NOMO-1 (cell line): ENCODE measurements at regions not wholly inside any gene's neighbourhood (a gene's known extent, or its start where the extent isn't known, plus 50 kb on each side); places are given as distances from the start of the nearest gene placed in this dataset.

Experiments used
- DNase-seq, 2 experiments: peaks; one replicate each; lab custom pipeline; 2025; ENCODE audit not compliant: unreplicated experiment in 2 of 2; lab: John Stamatoyannopoulos, UW

DNA sequence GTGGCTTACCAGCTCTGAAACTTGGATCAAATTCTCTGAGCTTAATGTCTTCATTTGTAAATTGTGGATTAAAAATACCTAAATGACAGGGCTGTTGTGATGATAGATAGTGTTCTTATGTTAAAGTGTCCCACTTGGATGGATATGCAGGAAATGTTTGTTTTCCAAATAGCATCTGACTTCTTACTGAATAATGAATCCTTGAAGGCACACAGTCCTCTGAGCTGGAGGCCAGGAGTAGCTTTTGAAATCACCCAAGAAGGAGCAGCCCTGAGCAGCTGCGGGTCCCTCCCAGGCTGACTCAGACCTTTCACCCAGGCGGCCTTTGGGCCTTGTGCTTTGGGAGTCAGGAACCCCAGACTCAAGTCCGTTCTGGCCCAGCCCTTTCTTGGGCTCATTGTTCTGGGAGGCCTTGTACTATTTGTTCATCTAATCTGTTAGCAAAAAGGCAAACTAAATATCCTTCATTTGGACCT, 173.0 kb upstream of the GATA6 start:
- DNase-seq, result no peak

DNA sequence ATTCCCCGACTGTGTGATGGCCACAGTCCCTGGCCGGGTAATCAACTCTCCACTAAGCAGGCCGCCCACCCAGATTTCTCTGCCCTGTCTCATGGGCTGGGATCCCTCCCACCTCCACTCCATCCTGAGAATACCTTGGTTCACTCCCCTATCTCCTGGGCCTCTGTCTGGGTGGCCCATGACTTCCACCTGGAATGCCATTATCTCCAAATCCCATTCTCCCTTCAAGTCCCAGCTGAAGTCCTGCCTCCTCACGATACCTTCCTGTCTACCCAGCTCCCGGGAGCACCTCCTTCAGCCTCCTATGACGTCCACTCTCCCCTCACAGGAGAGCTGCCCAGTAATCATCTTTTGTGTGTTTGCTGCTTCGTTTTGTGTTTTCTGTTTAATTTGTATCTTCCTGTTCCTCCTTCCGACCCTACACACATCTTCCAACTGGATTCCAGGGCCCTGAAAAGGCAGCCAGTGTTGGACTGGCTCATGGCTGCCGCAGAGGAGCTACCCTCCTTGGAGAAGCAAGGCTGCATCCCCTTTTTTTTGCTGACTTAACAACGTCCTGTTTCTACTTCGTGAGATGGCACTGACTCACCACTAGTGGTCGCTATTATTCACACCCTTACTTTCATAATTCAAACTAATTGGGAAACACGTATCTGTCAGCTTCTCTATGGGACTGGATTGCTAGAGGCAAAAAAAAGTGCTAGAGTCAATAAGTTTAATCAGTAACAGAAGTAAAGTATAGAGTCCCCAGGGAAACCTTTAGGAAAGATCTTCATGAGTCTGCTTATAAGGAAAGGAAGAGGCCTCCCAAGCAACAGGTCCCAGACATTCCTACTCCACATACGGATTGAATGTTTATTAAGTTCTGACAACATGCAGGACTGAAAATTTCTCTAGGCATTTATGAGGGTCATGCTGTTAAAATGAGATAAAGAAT, 171.9 kb upstream of the GATA6 start:
- peak; percentile 52 to 82 for DNase-seq

DNA sequence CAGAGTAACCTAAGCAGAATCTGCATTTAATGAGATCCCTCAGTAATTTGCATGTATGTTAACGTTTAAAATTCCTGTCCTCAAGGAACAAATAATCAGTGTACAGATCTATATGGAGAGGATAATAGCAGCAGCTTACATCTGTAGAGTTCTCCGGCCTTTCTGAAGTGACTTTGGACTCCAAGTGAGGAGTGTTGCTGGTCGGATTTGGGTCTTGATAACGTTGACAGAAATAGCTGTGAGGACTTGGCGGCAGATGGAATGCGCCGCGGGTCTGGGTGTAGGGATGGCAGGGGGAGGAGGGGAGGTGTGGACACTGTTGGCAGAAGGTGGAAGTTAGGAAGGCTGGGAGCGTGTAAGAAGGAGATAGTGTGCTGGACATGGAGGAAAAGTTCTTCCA, 170.9 kb upstream of the GATA6 start:
- DNase-seq, result no peak

DNA sequence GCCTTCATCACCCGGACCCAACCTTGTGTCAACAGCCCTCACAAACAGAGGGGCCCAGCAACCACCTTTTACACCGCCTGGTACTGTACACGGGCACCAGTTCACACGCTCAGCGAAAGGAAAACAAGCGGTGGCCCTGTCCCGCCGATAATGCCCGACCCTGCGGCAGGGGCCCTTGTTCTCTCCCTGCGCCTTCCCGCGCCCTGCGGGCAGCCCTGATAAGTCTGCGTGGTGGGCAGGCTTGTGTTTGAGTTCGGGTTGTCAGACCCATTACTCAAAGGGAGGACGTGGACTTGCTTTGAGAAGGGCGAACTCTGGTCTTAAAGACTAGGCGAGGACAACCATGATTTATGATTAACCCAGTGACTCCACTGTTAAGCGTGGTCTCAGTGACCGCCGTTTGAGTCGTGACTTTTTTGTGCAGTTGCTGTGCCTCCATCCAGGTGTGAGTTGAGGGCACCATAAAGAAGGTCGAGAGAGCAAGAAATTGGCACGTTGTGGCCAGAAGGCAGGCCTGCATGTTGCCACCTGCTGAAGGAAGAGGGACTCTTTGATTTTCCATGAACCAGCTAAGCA, 167.4 kb upstream of the GATA6 start:
- no peak for DNase-seq

DNA sequence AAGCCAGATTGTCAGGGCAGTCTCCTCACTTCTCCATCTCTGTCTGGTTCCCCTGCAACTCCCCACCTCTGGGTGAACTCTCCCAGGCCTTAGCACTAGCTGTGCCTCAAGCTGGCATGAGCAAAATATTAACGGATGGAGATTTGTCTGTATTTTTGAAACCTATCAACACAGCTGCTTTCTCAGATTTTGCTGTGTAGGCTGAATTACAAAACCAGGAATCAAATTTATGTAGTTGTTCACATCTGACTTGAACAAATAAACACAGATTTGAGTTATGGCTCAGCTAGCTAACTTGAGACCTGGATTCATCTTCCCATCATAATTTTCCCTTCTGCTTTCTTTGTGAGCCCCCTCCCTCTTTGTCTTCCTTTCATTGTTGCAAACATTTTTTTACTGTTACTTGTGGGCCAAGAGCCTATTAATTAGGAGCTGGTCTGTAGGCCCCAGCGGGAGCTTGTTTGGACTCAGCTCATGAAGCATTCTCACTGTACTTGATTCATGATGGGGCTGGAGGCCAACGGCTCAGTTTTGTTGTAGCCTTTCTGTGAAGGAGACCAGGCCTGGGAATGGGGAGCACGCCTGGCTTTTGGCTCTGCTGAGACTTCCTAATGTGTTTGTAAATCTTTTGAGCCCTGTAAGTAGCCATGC, 164.1 kb upstream of the GATA6 start:
- no peak for DNase-seq

DNA sequence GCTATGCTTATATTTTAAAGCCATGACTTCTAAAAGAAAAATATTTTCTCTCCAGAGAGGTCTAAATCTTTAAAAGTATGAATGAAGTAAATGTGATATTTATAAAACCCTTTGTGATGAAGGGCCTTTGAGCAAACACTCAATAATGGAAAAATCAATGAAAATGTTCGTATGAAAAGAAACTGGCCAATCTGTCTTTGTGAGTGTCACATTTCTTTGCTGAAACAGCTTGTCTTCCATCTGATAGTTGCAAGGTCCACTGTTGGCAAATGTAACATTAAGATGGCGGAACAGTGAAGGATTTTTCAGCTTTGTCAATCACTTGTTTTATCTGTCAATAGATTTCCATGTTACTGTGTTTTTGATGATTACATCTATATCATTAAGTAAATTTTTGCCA, 162.9 kb upstream of the GATA6 start:
- no peak for DNase-seq

DNA sequence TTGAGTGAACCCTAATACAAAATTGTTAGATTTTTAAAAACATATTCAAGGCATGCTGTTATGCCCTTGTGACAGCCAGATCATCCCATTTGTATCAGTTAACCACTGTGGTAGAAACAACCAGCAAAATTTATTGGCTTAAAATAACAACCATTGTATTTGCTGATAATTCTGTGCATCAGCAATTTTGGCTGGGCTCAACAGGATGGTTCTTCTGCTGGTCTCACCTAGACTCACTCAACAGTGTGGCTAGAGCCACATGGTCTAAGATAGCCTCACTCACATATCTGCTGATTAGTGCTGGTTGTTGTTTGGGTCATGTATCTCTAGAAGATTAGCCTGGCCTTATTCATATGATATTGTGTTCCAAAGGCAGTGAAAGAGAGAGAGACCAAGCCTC, 160.1 kb upstream of the GATA6 start:
- no peak for DNase-seq

DNA sequence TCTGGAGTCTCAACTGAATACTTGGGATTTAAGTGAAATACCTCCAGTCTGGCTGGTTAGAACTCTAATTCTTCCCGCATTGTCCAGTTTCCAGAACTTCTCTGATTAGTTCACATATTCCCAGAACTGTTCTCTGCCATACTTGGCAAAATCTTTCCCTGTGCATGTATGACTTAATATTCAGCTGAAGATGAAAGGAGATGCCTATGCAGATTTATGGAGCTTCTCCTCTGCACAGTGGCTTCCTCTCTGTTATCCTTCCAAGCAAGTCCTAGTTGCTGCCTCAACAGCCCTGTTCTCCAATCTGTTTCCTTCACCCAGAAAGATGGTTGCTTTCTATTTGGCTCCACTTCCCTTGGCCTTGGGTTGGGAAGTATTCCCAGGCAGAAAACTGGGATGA, 155.4 kb upstream of the GATA6 start:
- DNase-seq, result no peak

DNA sequence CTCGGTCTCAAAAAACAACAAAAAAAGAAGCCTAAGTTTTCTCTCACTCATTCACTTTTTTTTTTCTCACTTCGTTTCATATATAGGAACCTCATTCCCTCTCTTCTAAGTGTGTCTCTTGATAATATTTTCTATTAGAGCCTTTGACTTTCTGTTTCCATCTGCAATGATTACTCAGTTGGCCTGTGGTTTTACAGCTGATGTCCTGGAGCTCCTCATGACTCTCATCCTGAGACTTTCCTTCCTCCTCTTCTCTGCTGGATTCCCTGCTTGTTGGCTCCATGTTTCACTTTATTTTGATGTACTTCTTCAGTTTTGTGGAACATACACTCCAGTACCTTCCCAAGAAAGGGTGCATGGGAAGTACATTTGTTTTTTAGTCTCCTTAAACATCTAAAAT, 154.2 kb upstream of the GATA6 start:
- no peak for DNase-seq

DNA sequence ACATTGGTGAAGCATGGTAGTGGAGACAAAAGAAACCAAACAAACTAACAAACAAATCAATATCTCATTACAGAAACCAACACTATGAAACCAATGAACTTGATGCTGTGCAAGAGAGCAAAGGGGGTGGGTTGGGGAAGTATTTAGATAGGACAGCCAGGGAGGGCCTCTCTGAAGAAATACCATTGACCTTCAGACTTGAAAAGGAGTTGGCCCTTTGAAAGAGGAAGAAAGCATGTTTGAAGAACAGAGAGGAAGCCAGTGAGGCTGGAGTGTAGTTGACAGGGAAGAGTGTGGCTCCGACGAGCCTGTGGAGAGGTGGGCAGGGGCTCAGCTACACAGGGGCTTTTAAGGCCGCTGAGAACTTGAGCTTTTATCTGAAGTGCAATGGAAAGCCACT, 151.0 kb upstream of the GATA6 start:
- DNase-seq, result peak; percentile 79 to 90

DNA sequence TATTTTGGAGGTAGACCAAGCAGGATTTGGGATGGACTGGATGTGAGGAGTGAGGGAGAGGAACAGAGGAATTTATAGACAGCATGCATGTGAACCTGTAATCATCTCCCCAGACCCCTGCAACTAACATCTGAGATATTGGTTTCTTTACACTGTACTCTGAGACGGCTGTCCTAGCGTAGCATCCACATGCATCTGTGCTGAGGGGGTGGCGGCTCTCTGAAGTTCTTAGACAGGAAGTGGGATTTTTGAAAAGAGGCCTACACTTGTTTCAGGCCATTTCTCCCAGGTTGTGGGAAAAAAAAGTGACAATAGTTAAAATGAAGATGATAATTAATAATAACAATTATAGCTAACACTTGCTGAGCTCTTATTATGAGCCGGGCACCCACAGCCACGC, 150.2 kb upstream of the GATA6 start:
- no peak for DNase-seq

DNA sequence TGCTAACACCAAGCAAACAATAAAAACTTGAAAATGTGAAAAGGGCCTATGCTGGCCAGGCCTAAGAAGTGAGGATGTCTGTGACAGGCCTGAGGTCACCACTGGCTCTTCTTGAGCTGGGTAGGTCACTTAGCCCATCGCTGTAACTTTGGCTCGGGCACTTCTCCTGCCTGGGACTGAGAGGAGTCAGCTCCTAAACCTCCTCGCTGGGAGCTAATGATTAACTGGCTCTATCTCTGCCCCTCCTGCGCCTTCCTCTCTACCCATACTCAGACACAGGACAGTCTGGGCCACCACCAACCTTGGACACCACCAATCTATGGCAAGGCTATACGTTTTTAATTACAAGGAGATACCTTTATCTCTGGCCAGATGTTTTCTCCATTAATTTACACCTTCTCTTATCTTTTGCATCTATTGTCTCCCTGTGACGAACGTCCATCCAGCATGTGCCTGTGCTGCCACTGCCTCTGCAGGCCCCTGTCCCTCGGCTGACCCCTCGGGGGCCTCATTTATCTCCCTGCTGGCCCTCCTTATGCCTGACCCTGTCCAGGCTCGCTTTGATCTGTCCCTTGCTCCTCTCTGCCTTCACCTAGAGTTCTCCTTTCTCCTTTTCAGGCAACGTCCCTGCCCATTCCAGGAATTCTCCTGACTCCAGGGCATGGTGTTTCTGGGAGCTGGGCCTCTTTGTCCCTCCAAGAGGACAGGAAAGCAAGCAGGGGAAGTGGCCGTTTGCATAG, 149.1 kb upstream of the GATA6 start:
- no peak for DNase-seq

DNA sequence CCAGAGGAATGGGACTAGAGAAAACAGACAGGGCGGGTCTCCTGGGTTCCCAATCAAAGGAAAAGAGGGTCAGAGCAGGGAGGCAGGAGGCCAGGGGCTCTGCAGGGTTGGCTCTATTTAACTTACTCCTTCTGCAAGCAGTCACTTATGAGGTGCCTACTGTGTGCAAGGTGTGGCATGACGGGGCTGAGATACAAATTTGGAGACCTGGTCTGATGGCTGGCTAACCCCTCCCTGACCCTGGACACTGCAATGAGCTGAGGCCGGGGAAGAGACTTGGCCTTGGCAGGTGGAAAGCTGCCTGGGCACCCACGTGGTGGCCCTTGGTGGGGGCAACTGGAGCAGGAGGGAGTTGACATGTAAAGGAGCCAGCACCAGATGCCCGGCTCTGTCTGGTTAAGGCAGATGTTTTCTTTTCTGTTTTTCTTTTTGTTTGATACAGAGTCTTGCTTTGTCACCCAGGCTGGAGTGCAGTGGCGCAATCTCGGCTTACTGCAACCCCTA, 148.5 kb upstream of the GATA6 start:
- no peak for DNase-seq

DNA sequence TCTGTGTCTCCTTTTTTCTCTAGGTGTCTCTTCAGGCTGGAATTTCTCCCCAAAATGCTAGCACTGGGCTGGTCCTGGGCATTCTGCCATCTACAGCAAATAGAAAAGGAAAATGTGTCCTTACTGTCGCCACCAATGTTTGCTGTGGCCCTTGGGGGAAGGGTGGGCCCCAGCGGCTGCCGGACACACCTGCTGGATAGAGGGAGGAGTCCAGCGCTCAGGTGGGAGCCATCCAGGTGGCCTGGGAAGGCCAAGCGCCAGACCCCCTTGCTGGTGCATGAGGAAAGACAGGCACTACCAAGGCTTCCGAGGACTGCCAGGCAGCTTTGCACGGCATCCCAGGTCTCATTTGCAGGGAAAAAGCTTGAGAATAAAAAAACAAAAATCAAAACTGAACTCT, 147.7 kb upstream of the GATA6 start:
- DNase-seq, result no peak

DNA sequence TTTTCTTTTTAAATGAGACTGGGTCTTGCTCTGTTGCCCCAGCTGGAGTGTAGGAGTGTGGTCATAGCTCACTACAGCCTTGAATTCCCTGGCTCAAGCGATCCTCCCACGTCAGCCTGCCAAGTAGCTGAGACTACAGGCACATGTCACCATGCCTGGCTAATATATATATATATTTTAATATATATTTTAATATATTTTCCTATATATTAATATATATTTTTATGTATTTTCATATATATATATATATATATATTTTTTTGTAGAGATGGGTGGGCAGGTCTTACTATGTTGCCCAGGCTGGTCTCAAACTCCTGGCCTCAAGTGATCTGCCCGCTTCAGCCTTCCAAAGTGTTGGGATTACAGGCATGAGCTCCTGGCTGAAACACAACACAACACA, 144.5 kb upstream of the GATA6 start:
- DNase-seq, result no peak

DNA sequence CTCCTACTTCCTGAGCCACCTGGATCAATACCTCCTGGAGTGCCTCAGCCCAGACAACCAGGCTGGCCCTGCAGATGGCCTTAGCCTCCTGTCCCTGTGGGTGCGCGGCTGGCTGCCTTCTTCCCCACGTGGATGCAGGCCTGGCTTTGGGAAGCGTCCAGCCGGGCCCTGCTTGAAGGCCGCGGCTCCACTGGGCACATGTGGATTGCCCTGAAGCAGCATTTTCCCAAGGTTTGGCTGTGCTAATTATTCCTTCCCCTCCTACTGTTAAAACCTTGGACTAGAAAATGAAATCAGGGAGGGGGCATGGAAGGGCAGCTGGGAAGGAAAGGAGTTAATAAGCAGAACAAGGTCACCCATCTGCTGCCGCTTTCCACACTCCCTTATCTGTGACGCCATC, 143.0 kb upstream of the GATA6 start:
- no peak for DNase-seq

DNA sequence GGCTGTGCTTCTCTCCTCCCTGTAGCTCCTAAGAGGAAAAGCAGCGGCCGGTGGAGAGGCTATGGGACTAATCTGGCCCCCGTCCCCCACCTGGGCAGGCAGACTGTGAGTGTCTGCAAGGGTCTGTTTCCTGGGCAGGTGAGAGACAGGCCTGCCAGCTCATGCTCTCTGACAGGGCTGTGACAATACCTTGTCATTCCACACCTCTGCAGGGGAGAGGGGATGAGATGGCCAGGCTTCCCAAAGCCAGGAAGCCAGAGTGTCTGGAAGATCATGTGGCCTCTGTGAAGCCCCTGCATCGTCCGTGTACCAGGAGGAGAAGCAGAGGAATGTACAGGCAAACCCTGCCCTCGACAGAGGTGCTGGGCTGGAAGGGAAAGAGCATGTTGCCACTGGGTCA, 142.5 kb upstream of the GATA6 start:
- no peak for DNase-seq

DNA sequence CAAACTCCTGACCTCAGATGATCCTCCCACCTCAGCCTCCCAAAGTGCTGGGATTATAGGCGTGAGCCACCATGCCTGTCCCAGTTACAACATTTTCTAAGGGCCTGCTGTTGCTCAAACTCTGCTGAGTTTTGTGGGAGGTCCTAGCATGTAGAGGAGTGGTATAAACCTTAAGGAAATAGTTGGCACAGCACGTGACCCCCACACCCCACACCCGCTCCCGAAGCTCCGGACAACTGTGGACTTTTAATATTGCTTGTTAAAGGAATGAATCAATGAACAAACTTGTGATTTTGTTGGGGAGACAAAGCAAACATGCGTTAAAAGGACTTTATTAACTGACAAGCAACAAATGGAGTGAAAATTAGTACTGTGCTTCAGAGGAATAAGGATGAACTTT, 137.8 kb upstream of the GATA6 start:
- no peak for DNase-seq

DNA sequence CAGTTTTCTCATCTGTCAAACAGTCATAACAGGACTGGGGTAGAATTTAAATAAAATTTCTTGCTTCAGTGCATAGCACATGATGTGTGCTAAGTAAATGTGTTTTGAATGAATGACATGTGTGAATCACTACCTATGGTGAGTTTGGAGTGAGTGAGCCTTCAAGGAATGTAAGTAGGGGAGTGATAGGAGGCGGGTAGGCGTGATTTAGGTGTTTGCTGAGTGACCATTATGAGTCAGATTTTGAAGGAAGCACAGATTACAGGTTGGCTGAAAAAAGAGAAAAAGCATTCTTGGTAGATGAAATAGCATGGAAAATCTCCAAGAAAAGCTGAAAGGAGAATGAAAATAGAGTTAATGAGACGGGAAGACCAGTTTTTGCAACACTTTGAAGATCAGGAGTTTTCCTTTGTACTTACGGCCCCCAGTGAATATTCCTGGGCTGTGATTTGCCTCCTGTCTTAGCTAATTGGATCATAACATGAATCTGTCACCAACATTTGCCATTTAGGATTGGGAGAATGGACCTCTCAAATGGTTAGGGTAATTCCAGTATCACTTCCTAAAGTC, 136.9 kb upstream of the GATA6 start:
- no peak for DNase-seq

DNA sequence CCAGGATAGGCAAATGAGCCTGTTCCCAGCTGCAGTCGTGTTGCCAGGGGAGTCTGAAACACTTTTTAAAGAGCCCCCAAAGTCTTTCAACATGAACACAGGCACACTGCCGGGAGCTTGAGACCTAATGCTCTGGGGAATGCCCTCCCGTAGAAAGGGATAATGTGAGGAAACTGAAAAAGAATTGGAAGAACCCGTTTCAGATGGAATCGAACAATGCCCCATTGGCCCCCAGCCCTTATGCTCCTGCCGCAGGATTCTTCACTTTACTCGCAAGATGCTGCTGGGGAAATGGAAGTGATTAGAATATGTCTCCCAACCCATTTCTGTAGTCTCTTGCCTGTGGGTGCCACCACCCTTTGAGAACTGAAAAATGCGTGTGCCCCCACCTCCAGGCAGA, 136.3 kb upstream of the GATA6 start:
- DNase-seq, result no peak

DNA sequence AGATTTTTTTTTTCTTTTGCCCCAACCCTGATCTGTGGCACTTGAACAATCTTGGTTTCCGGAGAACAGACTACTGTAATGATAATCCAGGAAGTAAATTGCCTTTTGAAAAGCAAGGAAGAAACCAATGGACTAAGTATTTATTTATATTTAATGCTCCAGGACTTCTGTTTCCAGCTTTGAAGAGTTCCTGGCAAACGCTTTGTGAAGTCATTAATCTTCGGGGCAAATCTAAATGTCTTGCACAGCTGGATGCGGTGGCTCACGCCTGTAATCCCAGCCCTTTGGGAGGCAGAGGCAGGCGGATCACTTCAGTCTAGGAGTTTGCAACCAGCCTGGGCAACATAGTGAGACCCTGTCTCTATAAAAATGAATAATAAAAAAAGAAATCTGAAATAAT, 135.1 kb upstream of the GATA6 start:
- no peak for DNase-seq
